ENCODE measurements at regions not wholly inside any gene's neighbourhood (a gene's known extent, or its start where the extent isn't known, plus 50 kb on each side); places are given as distances from the start of the nearest gene placed in this dataset.

DNA sequence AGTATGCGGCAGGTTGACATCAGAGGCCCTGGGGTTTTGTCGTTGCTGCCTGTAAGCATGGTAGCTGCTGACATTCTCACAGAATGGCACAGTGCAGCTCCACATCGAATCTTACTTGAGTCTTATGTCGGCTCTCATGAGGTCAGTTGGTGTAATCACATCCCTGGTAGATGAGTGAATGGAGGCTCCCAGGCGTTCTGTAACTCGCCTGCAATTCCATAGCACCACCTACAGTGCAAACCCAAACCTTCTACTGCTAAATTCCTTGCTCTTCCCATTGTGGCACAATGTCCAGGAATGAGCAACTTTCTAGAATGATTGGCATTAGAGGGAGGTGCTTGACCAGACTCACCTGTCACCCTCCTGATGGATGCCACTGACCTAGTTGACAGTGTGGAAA, 578.4 kb downstream of the CCDC171 start:
- DNase-seq (ENCODE audit: low read depth in 2 of 2): no peak

GRCh38 chr9:16132513-16132912, 579.7 kb downstream of the CCDC171 start:
- DNase-seq (ENCODE audit: low read depth in 2 of 2): no peak

GRCh38 chr9:16133032-16133431, 580.2 kb downstream of the CCDC171 start:
- no peak for DNase-seq (ENCODE audit: low read depth in 2 of 2)

DNA sequence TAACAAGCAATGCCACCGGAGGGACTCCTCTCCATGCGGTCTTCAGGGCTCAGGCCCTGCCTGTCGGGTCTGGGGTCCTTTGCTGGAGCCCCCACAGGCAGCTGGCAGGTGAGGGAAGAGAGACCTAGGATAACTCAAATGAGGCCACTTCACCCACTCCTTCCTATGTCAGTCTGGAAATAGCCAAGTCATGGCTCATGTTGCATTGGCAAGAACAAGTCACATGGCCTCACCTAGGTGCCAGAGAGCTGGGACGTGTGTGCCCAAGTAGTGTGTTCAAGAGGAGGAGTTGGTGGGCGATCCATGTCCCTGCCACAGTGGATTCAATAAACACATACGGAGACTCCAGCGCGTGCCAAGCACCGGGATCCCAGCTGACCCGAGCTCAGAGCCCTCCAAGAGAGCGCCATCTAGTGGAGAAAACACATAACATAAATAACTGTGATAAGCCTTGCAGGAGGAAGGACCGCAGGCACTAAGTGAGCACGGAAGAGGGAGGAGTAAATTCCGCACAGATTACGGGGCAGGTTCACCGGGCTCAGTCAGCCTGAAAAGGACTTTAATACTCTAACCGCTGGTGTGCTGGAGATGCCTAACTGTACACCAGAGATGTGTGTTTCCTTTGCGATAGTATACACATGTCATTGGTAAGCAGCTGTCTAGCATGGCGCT, 580.8 kb downstream of the CCDC171 start:
- DNase-seq (ENCODE audit: low read depth in 2 of 2): no peak

DNA sequence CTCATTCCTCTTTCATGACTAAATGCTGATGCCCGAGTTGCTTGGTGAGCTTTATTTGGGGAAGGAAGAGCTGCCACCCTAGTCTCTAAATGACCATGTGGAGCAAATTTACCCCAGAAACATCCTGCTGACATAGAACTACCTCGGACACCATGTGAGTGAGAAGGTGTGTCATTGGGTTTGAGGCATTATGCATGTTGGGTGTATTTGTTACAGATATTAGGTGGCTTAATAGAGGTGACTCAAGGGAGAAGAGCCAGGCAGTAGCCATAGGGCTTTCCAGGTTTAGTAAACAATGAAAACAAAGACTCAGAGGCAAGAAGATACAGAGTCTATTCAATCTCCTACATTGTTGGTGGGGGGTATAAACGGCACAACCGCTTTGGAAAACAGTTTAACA, 581.5 kb downstream of the CCDC171 start:
- DNase-seq (ENCODE audit: low read depth in 2 of 2): no peak

- DNase-seq (ENCODE audit: low read depth in 2 of 2): no peak
Measured at GRCh38 chr9:16135968-16136367, 583.1 kb downstream of the CCDC171 start.

GRCh38 chr9:16136451-16136850, 583.6 kb downstream of the CCDC171 start:
- DNase-seq (ENCODE audit: low read depth in 2 of 2): no peak

DNA sequence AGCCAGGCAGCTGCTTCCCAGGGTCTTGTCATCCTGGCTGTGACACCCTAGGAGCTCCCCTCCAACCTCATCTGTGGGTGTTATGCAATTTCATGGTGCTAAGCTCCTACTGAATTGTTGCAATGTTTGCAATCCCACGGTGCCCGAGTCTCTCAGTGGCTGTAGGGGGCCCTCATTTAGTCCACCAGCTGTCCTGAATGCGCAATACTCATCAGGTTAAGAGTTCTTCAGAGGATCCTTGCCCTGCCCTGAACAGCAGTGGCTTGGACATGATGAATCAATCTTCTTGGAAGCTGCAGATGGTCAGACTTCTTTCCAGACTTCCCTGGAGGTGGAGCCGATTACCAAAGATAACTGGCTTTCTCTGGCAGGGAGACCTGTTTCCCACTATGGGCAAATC, 584.1 kb downstream of the CCDC171 start:
- no peak for DNase-seq (ENCODE audit: low read depth in 2 of 2)

DNA sequence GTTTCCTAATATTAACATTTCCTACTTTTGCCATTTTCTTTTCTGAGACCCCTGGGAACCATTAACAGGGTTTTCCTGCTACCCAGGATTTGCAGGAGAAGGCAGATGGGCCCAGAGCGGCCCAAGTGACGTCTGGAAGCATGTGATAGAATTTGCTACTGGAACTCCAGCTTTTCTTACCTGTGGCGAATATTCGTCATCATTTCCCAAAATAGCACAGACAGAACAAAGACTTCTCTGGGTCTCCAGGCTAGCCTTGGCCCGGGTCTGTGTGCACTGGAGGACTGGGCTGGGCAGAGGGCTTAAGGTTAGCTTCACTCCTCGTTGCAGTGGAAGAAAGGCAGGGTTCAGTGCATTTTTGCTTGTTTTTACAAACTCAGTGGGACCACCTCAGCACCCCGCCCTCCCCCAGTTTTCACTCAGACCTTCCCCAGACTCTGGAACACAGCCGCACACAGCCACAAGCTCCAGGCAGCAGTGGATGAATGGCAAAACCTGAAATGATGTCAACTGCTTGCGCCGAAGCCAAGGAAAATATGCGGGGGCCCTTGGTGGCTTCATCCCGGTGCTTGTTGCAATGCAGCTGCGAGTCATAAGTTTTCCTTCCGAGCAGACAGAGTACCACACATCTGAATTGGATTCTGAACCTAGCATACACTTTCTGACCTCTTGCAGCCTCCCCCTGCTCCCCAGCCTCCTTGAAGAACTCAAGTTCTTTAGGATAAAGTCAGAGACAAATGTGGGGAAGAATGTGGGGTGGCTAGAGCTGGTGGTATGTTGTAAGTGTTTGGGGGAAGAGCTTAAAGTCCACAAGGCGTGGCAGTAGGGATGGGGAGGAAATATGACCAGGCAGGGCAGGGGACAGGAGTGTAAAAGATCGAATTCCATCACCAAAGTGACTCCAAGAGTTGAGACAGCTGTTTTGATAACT, 586.0 kb downstream of the CCDC171 start:
- no peak for DNase-seq (ENCODE audit: low read depth in 2 of 2)

DNA sequence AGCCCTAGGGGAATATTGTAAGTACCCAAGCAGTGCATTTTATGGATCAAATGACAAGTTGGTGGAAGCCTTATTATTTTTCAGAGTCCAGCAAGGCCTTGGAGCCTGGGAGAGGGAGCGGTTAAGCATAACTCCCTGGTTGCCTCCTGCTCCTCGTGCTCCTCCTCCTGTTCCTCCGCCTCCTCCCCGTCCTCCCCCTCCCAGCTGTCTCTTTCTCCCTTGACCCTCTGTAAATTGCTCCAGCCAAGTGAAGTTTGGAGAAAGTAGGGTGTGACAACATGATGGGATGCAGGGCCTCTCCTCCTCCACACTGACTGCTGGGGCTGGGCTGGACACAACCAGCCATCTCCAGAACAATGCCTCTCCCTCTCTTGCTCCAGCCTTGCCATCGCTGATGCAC, 586.9 kb downstream of the CCDC171 start:
- no peak for DNase-seq (ENCODE audit: low read depth in 2 of 2)

- no peak for DNase-seq (ENCODE audit: low read depth in 2 of 2)
Measured at GRCh38 chr9:16143310-16143709, 590.5 kb downstream of the CCDC171 start.

DNA sequence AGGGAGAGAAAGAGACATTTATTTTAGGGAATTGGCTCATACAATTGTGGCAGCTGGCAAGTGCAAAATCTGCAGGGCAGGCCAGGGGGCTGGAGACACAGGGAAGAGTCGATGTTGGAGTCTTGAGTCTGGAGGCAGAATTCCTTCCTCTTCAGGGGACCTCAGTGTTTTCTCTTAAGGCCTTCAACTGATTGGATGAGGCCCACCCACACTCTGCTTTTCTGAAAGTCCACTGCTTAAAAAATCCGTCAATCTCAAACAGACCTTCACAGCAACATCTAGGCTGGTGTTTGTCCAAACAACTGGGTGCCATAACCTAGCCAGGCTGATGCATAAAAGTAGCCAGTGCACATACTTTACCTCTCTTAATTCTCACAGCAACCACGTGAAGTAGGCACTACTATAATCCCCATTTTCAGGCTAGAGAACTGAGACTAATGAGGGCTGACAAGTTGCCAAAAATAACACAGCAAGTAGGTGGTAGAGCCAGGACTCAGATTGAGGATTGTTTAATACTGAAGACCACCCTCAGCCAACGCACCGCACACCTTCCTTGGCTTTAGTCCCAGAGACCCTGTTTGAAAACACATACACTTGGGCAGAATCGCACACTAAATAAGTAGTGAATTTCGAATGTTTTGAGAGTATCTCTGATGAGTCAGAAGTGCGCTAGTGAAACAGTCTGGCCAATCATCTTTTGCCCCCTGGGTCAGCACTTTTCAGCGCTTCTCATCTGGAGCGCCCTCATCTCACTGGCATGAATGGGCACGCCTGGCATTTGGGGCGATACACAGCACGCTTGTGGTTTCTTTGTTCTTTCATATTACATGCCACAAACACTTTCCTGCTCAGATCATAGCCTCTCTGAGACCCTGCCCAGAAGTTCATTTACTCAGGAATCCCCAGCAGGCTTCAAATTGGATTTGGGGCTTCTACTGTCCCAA, 591.4 kb downstream of the CCDC171 start:
- DNase-seq (ENCODE audit: low read depth in 2 of 2): no peak

DNA sequence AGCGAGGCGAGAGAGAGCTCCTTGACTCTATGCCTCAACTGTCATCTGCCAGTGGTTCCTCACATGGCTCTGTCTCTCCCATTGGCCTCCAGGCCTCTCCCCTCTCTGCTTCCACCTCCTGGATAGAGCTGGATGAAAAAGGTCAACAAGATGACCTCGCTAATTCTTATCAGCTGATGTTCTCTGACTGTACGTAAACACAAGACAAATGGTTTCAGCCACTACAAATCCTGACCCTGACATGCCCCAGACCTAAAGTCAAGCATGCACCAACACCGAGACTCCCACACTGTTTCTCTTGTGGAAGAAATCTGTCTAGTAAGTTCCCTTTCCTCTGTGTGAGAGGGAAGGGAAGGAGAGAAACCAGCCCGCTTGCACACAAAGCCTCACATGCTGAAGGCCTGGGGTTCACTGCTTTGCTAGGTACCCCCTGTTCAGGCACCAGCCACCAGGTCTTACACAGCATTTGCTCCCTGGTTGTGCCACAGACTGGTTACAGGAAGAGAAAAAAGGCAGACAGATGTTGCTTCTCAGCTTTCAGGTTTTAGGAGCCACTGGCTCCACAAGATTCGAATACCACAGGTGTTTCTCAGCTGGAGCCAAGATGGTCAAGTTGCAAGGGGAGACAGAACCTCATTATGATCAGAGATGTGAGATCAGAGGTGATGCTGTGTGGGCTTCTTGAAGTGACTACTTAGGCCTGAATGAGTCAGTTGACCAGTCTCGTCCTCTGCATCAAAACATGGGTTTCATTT, 592.5 kb downstream of the CCDC171 start:
- no peak for DNase-seq (ENCODE audit: low read depth in 2 of 2)

- DNase-seq (ENCODE audit: low read depth in 2 of 2): no peak
Measured at GRCh38 chr9:16147726-16148125, 594.9 kb downstream of the CCDC171 start.

GRCh38 chr9:16150501-16150900, 597.7 kb downstream of the CCDC171 start:
- no peak for DNase-seq (ENCODE audit: low read depth in 2 of 2)

- no peak for DNase-seq (ENCODE audit: low read depth in 2 of 2)
Measured at GRCh38 chr9:16150938-16151650, 598.3 kb downstream of the CCDC171 start.

DNA sequence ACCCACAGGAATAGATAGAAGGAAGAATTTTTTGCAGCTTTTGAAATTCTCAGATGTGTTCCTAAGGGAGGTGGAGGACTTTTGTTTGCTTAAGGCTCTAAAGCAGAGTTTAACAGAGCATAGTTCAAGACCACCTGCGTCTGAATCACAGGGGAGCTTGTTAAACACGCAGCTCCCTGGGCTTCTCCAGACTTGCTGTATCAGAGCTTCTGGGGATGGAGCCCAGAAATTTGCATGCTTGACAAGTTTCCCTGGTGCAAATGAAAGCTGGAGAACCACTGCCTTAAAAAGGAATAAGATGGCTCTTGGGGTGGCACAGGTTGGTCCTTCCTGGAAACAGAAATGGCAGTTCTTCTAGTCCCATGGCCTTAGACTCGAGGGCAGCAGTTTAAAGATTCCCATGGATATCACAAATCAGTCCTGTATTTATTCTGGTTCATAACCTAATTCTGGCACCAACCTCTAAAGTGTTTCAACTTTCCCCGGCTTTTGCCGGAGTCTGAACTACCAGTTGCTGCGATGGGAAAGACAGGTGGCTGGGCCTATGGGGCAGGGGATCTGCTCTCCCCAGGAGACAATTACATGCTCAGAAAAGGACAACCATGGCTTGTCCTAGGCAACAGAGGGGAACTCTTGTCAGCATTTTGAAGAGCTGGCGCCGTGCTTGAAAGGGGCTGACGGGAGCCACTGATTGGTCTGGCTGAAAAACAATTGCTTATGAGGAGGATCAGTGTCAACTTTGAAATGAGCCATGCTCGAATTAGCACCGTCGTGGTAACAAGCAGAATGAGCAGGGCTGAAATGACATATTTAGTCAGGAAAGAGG, 599.6 kb downstream of the CCDC171 start:
- no peak for DNase-seq (ENCODE audit: low read depth in 2 of 2)

DNA sequence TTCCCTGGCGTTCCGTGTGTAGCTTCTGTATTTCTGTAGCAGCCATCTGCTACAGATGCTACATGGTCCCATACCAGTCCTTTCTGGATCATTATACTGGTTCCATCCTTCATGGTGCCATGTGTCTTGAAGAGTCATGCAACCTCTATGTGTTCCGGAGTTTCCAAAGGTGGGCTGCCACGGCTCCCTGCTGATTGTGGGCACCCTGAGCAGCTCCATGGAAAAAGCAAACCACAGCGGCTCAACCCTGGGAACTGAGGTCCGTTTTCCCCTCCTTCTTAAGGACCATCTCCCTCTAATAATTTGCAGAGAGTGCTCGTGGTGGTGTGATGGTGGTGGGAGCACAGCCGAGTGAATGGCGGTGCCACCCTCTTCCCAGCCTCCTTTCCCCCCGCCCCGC, 600.4 kb downstream of the CCDC171 start:
- no peak for DNase-seq (ENCODE audit: low read depth in 2 of 2)

- no peak for DNase-seq (ENCODE audit: low read depth in 2 of 2)
Measured at GRCh38 chr9:16153741-16154140, 600.9 kb downstream of the CCDC171 start.
